Thyroid gland (tissue), 4 donors: ENCODE measurements at regions not wholly inside any gene's neighbourhood (a gene's known extent, or its start where the extent isn't known, plus 50 kb on each side); places are given as distances from the start of the nearest gene placed in this dataset.
"Not testable (repeated sequence)": the region's sequence is repeated elsewhere in the genome, so short reads cannot be mapped to it uniquely, and the experiment has no call there.

Experiments
- POLR2A ChIP-seq, 2 donors: fragments of 450-650 bp; IDR thresholded peaks; one replicate each; pipeline ENCODE4 v1.6.1; 2017; ENCODE audit warnings: antibody characterized with exemption in 2 of 2, mild to moderate bottlenecking in 2 of 2, moderate library complexity in 1 of 2
- TF ChIP-seq, protein P1 (sequence below), 6 experiments: fragments of 200-600 bp in 3 of 6; fragments of 450-650 bp in 3 of 6; sonication (generic) in 3 of 6; IDR thresholded peaks; one replicate each; pipeline ENCODE4 v1.5.1; 2016 to 2019; ENCODE audit warnings: antibody characterized with exemption in 6 of 6, mild to moderate bottlenecking in 2 of 6, inconsistent platforms in 1 of 6, moderate library complexity in 1 of 6

DNA sequence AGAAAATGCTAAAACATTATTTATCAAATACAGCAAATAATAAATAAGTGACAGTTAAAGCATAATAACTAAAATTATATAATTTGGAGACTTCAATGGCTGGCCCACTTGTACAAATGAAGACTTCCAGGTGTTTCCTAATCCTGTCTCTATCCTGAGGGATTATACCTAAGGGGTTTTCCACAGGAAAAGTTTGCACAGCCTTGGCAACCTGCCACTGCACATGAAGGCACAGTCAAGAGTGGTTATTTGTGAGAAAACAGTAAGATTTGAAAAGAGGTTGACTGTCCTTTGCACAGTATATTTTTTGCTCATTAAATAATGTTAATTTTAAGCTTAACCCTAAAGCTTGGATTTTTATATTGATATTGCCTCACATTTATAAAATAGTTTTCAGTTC is 655.9 kb downstream of the TTLL7 start:
- TF ChIP-seq, protein P1, sequence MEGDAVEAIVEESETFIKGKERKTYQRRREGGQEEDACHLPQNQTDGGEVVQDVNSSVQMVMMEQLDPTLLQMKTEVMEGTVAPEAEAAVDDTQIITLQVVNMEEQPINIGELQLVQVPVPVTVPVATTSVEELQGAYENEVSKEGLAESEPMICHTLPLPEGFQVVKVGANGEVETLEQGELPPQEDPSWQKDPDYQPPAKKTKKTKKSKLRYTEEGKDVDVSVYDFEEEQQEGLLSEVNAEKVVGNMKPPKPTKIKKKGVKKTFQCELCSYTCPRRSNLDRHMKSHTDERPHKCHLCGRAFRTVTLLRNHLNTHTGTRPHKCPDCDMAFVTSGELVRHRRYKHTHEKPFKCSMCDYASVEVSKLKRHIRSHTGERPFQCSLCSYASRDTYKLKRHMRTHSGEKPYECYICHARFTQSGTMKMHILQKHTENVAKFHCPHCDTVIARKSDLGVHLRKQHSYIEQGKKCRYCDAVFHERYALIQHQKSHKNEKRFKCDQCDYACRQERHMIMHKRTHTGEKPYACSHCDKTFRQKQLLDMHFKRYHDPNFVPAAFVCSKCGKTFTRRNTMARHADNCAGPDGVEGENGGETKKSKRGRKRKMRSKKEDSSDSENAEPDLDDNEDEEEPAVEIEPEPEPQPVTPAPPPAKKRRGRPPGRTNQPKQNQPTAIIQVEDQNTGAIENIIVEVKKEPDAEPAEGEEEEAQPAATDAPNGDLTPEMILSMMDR (IDR thresholded peaks at IDR 0.05): not testable (repeated sequence)
- not testable (repeated sequence) for TF ChIP-seq POLR2A (IDR thresholded peaks at IDR 0.05)
